ENCODE measurements at regions not wholly inside any gene's neighbourhood (a gene's known extent, or its start where the extent isn't known, plus 50 kb on each side); places are given as distances from the start of the nearest gene placed in this dataset.

GRCh38 chr3:174777813-174778212, 81.3 kb upstream of the NAALADL2 start:
- DNase-seq (ENCODE audit: low spot score) = no peak

DNA sequence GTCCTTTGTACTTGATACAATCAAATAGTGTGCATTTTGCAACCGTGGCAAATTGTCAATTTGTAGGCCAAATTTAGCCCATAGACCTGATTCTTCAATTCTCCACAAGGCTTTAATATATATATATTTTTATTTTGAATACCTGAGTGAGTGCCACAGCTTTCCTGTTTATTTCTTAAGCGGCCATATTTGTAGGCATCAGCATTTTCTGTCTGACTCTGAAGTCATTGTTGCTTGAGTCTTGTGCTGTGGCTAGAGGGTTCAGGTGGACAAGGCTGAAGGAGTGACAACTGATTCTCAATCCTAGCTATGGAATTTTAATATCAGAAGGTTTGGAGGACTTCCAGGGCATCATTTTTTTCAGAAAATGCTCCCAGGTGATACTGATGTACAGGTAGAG, 75.6 kb upstream of the NAALADL2 start:
- no peak for DNase-seq (ENCODE audit: low spot score)

- DNase-seq (ENCODE audit: low spot score) = no peak
Observed at GRCh38 chr3:174784206-174784934, 74.8 kb upstream of the NAALADL2 start.

GRCh38 chr3:174786825-174787224, 72.3 kb upstream of the NAALADL2 start:
- DNase-seq (ENCODE audit: low spot score) = no peak

DNA sequence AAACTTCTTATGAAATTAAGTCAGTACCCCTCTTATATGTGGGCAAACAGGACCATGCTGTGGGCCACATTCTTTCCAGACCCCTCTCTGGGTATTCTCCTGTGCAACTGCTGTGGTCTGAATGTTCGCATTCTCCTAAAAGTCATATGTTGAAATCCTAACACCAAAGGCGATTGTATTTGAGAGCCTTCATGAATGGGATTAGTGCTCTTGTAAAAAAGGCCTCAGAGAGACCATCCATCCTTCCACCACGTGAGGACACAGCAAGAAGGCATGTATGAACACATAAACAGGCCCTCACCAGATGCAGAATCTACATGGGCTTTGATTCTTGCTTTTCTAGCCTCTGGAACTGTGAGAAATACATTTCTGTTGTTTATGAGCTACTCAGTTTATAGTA, 68.0 kb upstream of the NAALADL2 start:
- no peak for DNase-seq (ENCODE audit: low spot score)

DNA sequence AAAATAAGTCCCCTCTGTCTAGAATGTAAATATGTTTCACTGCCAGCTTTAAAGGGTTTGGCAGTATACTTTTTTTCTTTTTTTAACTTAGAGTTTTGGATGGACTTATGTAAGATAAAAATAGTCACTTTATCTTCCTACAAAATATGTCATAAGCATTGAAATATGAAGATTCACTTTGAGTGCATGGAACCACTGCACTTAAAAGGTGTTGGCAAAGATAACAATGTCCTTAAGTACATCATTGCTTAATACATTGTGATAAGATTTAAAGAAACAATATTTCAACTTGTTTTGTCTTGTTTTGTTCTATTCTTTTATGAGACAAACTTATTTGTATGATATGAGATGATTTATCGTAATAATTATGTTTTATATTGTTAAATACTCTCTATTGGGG, 66.3 kb upstream of the NAALADL2 start:
- DNase-seq (ENCODE audit: low spot score) = no peak

Data from hepatic stellate cell (primary cell).